Stimulated activated CD4-positive, alpha-beta T cell treated with anti-CD3 and anti-CD28 coated beads, Interleukin-4, amount 100 ng/mL, for 24 hours (primary cell): ENCODE measurements at regions not wholly inside any gene's neighbourhood (a gene's known extent, or its start where the extent isn't known, plus 50 kb on each side); places are given as distances from the start of the nearest gene placed in this dataset.

Source experiments
- DNase-seq: peaks from one replicate; pipeline ENCODE4 v3.0.0-alpha.2; 2020

DNA sequence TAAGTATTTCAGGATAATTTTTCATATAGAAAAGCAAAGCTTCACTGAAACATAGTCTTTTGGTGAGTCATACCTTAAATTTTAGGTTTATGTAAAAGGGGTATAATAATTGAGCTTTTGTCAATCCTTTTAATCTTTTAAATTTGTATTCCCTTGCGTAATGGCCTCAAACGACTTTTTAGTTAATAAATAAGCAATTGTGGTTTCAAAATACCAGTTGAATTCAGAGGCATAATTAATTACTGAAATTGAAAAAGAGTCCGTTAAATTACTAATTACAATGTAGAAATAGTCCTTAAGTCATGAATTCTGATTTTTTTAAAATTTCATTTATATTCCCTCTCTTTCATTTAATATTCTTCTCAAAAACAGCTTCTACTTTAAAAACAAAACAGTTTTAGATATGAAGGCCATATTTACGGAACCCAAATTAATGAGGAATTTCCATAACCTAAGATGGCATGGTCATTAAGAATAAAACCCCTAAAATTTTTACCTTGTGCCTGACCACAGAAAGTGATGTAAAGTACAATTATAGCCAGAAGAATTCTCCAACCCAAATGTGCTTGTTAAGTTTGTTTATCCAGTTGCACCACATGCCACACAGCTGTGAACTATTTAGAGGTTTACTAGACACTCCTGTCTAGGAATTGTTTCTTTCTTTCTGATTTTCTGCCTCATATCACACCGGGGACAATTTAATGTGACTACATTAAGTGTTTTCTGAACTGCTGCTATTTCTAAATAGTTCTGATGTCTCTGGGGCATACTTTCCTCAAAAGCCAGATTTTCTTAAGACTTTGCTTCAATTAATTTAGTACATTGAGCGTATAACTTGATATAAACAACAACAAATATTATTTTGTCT, 60.7 kb upstream of the ITGA4 start:
- DNase-seq = no peak

DNA sequence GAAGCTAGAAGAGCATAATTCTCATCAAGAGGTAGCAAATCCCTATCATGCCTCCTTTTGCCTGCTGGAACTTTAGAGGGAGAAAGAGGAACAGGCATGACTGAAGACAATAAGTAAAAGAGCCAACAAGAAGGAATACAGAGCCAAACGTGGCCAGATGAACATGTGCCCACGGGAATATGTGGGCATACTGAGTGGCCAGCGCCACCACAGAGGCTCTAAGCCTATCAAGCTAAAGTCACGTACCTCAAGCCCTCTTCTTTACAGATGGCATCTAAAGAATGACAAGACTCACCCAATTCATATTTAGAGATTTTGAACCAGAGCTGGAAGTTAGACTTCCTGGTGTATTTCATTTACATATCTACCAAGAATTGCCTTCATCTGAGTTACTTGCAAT, 59.9 kb upstream of the ITGA4 start:
- DNase-seq = no peak

DNA sequence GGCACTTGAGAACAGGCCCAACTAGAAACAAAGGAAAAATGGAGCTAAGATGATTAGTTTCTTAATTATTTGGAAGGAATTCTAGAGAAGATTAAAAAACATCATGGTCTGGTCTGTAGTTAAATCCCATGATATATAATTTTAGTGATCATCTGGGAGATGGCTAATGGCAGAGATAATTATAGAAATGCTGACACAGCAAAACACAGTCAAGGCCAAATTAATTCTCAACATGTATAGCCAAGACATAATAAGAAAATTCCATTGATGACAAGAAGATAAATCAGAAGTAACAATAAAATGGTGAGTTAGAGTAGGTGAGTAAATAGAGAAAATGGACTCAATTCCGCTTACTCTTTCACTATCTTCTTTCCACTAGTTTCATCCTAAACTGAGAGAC, 59.2 kb upstream of the ITGA4 start:
- no peak for DNase-seq

DNA sequence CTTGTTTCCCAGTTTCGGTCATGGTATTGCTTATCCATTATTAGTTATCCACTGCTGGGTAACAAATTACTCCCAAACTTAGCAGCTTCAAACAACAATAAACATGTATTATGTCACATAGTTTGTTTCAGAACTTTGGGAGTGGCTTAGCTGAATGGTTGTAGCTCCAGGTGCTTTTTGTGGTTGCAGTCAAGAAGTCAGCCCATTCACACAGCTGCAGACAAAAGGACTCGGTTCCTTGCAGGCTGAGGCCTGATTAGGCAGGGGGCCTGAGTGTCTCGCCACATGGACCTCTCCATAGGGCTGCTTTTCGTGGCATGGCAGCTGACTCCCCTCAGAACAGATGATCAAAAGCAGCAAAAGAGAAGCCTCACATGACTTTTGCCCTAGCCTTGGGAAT, 58.2 kb upstream of the ITGA4 start:
- DNase-seq = no peak

DNA sequence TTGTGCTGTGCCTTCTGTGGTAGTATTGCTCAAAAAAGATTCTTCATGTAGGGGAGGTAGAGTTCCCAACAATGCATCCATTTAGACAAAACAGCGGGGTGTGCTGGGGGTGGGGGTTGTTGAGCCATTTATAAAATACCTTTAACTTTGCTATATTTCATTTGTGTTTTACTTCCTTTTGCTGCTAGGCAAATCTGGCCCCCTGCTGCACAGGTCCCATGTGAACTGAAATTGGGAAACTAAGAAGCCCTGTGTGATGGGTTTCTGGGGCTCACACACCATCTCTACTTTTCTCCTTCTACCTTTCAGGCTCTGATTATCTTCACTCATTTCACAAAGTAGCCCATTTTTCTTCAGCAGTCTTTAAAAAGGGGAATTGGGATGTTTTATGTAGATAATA, 52.7 kb upstream of the ITGA4 start:
- DNase-seq = no peak

DNA sequence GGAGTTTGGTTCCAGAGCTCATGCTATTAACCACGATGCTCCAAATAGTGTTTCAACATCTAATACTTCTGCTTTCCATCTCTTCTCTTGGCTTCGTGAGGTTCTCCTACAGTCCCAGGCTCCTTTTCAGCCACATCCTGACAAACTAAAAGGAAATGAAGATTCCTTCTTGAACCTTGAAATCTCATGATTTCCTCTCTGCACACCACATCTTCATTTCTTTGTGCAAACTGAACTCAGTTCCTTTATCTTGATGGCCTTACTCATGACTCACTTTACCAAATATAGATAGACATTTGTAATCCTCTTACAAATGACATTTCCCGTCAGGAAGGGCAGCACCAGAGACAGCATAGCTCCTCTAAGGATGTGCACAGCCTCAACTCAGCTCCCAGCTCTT, 50.0 kb upstream of the ITGA4 start:
- no peak for DNase-seq
